Hepatocyte (in vitro differentiated cells): ENCODE measurements at regions not wholly inside any gene's neighbourhood (a gene's known extent, or its start where the extent isn't known, plus 50 kb on each side); places are given as distances from the start of the nearest gene placed in this dataset.

Source experiments
- DNase-seq: peaks from one replicate; pipeline ENCODE4 v3.0.0-alpha.2; 2016; ENCODE audit warnings: low spot score
- H2AFZ ChIP-seq: fragments of 200-600 bp; sonication (generic); 2 replicates; pipeline ENCODE4 v1.6.0; 2016; ENCODE audit warnings: antibody characterized with exemption, mild to moderate bottlenecking
- H3K27ac ChIP-seq: fragments of 200-600 bp; sonication (generic); 2 replicates; pipeline ENCODE4 v1.5.1; 2016; ENCODE audit warnings: mild to moderate bottlenecking
- H3K27me3 ChIP-seq: fragments of 200-600 bp; sonication (generic); 2 replicates; pipeline ENCODE4 v1.6.1; 2016
- H3K36me3 ChIP-seq: fragments of 200-600 bp; sonication (generic); replicated peaks from 2 replicates; pipeline ENCODE4 v1.5.1; 2016; ENCODE audit warnings: low read depth; ENCODE audit not compliant: insufficient read depth
- H3K4me1 ChIP-seq: fragments of 200-600 bp; sonication (generic); 2 replicates; pipeline ENCODE4 v1.5.1; 2016; ENCODE audit warnings: mild to moderate bottlenecking, moderate library complexity; ENCODE audit not compliant: insufficient read depth
- H3K4me2 ChIP-seq: fragments of 200-600 bp; sonication (generic); 2 replicates; pipeline ENCODE4 v1.6.0; 2016
- H3K4me3 ChIP-seq: fragments of 200-600 bp; sonication (generic); 2 replicates; pipeline ENCODE4 v1.5.1; 2016; ENCODE audit warnings: mild to moderate bottlenecking
- H3K79me2 ChIP-seq: fragments of 200-600 bp; sonication (generic); 2 replicates; pipeline ENCODE4 v1.6.0; 2017; ENCODE audit warnings: mild to moderate bottlenecking
- H3K9me2 ChIP-seq: fragments of 200-600 bp; sonication (generic); replicated peaks from 2 replicates; pipeline ENCODE4 v1.6.0; 2017; ENCODE audit warnings: mild to moderate bottlenecking; ENCODE audit not compliant: insufficient read depth
- H3K9me3 ChIP-seq: fragments of 200-600 bp; sonication (generic); 2 replicates; pipeline ENCODE4 v1.5.1; 2016; ENCODE audit warnings: low read depth, mild to moderate bottlenecking
- H4K20me1 ChIP-seq: fragments of 200-600 bp; sonication (generic); 2 replicates; pipeline ENCODE4 v1.6.0; 2016; ENCODE audit warnings: mild to moderate bottlenecking; ENCODE audit not compliant: insufficient read depth, poor library complexity, severe bottlenecking
- CTCF ChIP-seq: fragments of 200-600 bp; sonication (generic); IDR thresholded peaks from 2 replicates; pipeline ENCODE4 v1.5.1; 2016; ENCODE audit warnings: antibody characterized with exemption, mild to moderate bottlenecking; ENCODE audit not compliant: poor library complexity
- EZH2 ChIP-seq: fragments of 200-600 bp; sonication (generic); IDR thresholded peaks from 2 replicates; pipeline ENCODE4 v1.6.1; 2016; ENCODE audit warnings: antibody characterized with exemption, mild to moderate bottlenecking, borderline replicate concordance
- EZH2phosphoT487 ChIP-seq: fragments of 200-600 bp; sonication (generic); IDR thresholded peaks from one replicate; pipeline ENCODE4 v1.6.1; 2018; ENCODE audit warnings: antibody characterized with exemption, mild to moderate bottlenecking, low read depth, moderate library complexity; ENCODE audit not compliant: unreplicated experiment, severe bottlenecking
- WGBS: methylation state at CpG from one replicate; pipeline ENCODE4 v1.1.6; 2016; ENCODE audit warnings: low lambda C conversion rate; ENCODE audit errors: missing lambda C conversion rate; 5-methylcytosine and 5-hydroxymethylcytosine counted together

GRCh38 chr10:123536176-123536845, 129.8 kb upstream of the GPR26 start:
- Histone ChIP-seq H3K36me3 (no peaks in the 10 kb centered on the region), H4K20me1 (no peaks in the 10 kb centered on the region), H3K9me3 (no peaks in the 10 kb centered on the region), H2AFZ (no peak overlapping the region), H3K4me1 (no peaks in the 10 kb centered on the region), H3K4me3 (no peak overlapping the region), H3K4me2 (no peak overlapping the region), H3K27me3 (peaks cover 3% of the 10 kb centered on the region), H3K79me2 (no peaks in the 10 kb centered on the region), H3K9me2 (no peaks in the 10 kb centered on the region), H3K27ac (no peak overlapping the region)
- DNase-seq, result no peak
- TF ChIP-seq EZH2 (no peak), EZH2phosphoT487 (no peak), CTCF (no peak)
- WGBS, result 83% methylated on average over 6 of the region's 6 CpGs

- Histone ChIP-seq H4K20me1 (no peaks in the 10 kb centered on the region), H3K9me3 (no peaks in the 10 kb centered on the region), H3K4me2 (no peak overlapping the region), H3K4me3 (no peak overlapping the region), H2AFZ (no peak overlapping the region), H3K27ac (no peak overlapping the region), H3K27me3 (peaks cover 7% of the 10 kb centered on the region), H3K9me2 (no peaks in the 10 kb centered on the region), H3K36me3 (no peaks in the 10 kb centered on the region), H3K79me2 (no peaks in the 10 kb centered on the region), H3K4me1 (no peaks in the 10 kb centered on the region)
- no peak for TF ChIP-seq EZH2
- no peak for TF ChIP-seq EZH2phosphoT487
- no peak for TF ChIP-seq CTCF
- WGBS, result 80% methylated on average over 6 of the region's 6 CpGs
- no peak for DNase-seq
These were observed 128.8 kb upstream of the GPR26 start for GRCh38 chr10:123537188-123537961.

- H3K36me3 ChIP-seq, result no peaks in the 10 kb centered on the region
- no peak overlapping the region for H2AFZ ChIP-seq
- no peaks in the 10 kb centered on the region for H3K79me2 ChIP-seq
- H3K27ac ChIP-seq, result no peak overlapping the region
- DNase-seq, result no peak
- TF ChIP-seq CTCF (no peak), EZH2 (no peak), EZH2phosphoT487 (no peak)
- no peaks in the 10 kb centered on the region for H3K4me1 ChIP-seq
- no peaks in the 10 kb centered on the region for H3K9me2 ChIP-seq
- H3K4me2 ChIP-seq, result no peak overlapping the region
- H3K27me3 ChIP-seq, result peaks cover 7% of the 10 kb centered on the region
- H4K20me1 ChIP-seq, result no peaks in the 10 kb centered on the region
- WGBS, result 70% methylated on average over 12 of the region's 12 CpGs
- no peaks in the 10 kb centered on the region for H3K9me3 ChIP-seq
- H3K4me3 ChIP-seq, result no peak overlapping the region
These were observed 127.5 kb upstream of the GPR26 start for GRCh38 chr10:123538401-123539320.
